B cell (primary cell): ENCODE measurements at regions not wholly inside any gene's neighbourhood (a gene's known extent, or its start where the extent isn't known, plus 50 kb on each side); places are given as distances from the start of the nearest gene placed in this dataset.

ENCODE experiments used
- EZH2 ChIP-seq: IDR thresholded peaks from 2 replicates; pipeline ENCODE4 v1.6.1; 2012; ENCODE audit warnings: borderline replicate concordance, low read depth, mild to moderate bottlenecking, moderate library complexity, low read length; ENCODE audit not compliant: insufficient read depth, poor library complexity, severe bottlenecking
- TF ChIP-seq, protein P1 (sequence below): fragments of 200-600 bp; IDR thresholded peaks from one replicate; pipeline ENCODE4 v1.8.0; 2022; ENCODE audit warnings: antibody characterized with exemption, mild to moderate bottlenecking

DNA sequence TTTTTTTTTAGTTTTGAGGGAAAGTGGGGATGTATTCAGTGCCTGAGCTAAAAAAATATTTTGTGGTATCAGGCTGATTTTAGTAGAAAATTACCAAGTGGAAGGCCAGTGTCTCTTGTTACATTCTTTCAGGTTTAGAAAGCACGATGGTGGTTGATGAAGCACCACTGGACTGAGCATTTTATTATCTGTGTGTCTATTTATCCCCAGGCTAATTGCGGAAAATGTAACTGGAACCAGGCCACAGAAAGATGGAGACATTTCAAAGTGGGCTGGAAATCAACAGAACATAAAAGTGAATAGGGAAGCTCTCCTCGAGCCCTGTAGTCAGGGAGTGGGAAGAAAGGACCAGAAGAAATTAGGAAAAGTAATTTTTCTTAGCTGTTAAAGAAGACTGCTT lies 261.0 kb downstream of the STK31 start:
- TF ChIP-seq, protein P1, sequence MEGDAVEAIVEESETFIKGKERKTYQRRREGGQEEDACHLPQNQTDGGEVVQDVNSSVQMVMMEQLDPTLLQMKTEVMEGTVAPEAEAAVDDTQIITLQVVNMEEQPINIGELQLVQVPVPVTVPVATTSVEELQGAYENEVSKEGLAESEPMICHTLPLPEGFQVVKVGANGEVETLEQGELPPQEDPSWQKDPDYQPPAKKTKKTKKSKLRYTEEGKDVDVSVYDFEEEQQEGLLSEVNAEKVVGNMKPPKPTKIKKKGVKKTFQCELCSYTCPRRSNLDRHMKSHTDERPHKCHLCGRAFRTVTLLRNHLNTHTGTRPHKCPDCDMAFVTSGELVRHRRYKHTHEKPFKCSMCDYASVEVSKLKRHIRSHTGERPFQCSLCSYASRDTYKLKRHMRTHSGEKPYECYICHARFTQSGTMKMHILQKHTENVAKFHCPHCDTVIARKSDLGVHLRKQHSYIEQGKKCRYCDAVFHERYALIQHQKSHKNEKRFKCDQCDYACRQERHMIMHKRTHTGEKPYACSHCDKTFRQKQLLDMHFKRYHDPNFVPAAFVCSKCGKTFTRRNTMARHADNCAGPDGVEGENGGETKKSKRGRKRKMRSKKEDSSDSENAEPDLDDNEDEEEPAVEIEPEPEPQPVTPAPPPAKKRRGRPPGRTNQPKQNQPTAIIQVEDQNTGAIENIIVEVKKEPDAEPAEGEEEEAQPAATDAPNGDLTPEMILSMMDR: no peak
- TF ChIP-seq EZH2: no peak
